CD4-positive, CD25-positive, alpha-beta regulatory T cell (primary cell): ENCODE measurements at regions not wholly inside any gene's neighbourhood (a gene's known extent, or its start where the extent isn't known, plus 50 kb on each side); places are given as distances from the start of the nearest gene placed in this dataset.

Source experiments
- ATAC-seq, 2 donors: fragments of 150-1000 bp; cut with Tn5 transposase; one replicate each; pipeline ENCODE4 v1.10.0; 2021; ENCODE audit warnings: low read depth in 2 of 2, moderate number of reproducible peaks in 2 of 2, moderate library complexity in 1 of 2
- DNase-seq, 3 donors: peaks; one replicate each; pipeline versions ENCODE4 v3.0.0 to v3.0.0-alpha.2; 2012 to 2022; ENCODE audit warnings: mixed read lengths in 1 of 3
- H3K27ac ChIP-seq: one replicate; pipeline ENCODE4 v1.7.0; 2013; ENCODE audit warnings: mild to moderate bottlenecking, low read length; ENCODE audit not compliant: insufficient read depth, poor library complexity, severe bottlenecking
- H3K27me3 ChIP-seq: one replicate; pipeline ENCODE4 v1.7.0; 2013; ENCODE audit warnings: low read length; ENCODE audit not compliant: control insufficient read depth, insufficient read depth
- H3K36me3 ChIP-seq: one replicate; pipeline ENCODE4 v1.7.0; 2013; ENCODE audit warnings: mild to moderate bottlenecking, low read length, moderate library complexity; ENCODE audit not compliant: control insufficient read depth, insufficient read depth
- H3K4me1 ChIP-seq: 2 replicates; pipeline ENCODE4 v1.7.0; 2013; ENCODE audit warnings: mild to moderate bottlenecking, low read length; ENCODE audit not compliant: insufficient read depth, control insufficient read depth, poor library complexity, severe bottlenecking
- H3K4me3 ChIP-seq: one replicate; pipeline ENCODE4 v1.7.0; 2013; ENCODE audit warnings: low read depth, mild to moderate bottlenecking, low read length, moderate library complexity
- H3K9me3 ChIP-seq, 2 experiments: 1 replicate in 1 of 2; 2 replicates in 1 of 2; pipeline ENCODE4 v1.7.0; 2013; ENCODE audit warnings: low read length in 2 of 2, mild to moderate bottlenecking in 1 of 2, moderate library complexity in 1 of 2; ENCODE audit not compliant: control insufficient read depth in 2 of 2
- H3K27ac Mint-ChIP-seq, 3 donors: one replicate each; pipeline ENCODE4 v1.8.0; 2020 to 2022; ENCODE audit warnings: mild to moderate bottlenecking in 3 of 3, mixed read lengths in 3 of 3, moderate library complexity in 2 of 3
- H3K27me3 Mint-ChIP-seq: one replicate; pipeline ENCODE4 v1.8.0; 2022; ENCODE audit warnings: mild to moderate bottlenecking, mixed read lengths
- H3K36me3 Mint-ChIP-seq: one replicate; pipeline ENCODE4 v1.8.0; 2020; ENCODE audit warnings: mixed read lengths
- H3K4me1 Mint-ChIP-seq, 4 donors: one replicate each; pipeline ENCODE4 v1.8.0; 2020 to 2022; ENCODE audit warnings: mixed read lengths in 4 of 4, mild to moderate bottlenecking in 1 of 4
- H3K4me3 Mint-ChIP-seq, 4 donors: one replicate each; pipeline ENCODE4 v1.8.0; 2020 to 2022; ENCODE audit warnings: mild to moderate bottlenecking in 4 of 4, mixed read lengths in 4 of 4, moderate library complexity in 3 of 4
- H3K9me3 Mint-ChIP-seq, 7 donors: one replicate each; pipeline ENCODE4 v1.8.0; 2020 to 2022; ENCODE audit warnings: mixed read lengths in 7 of 7, mild to moderate bottlenecking in 3 of 7, moderate library complexity in 2 of 7

GRCh38 chr2:13046557-13047165 lies 329.9 kb downstream of the TRIB2 start:
- Mint-ChIP-seq H3K36me3 (no peaks in the 10 kb centered on the region), H3K27me3 (peaks cover 31% of the 10 kb centered on the region), H3K4me3 (no peak overlapping the region), H3K4me1 (no peaks in the 10 kb centered on the region), H3K9me3 (peaks cover 0 to 6% (median 0%) of the 10 kb centered on the region in 7 donors), H3K27ac (no peak overlapping the region)
- Histone ChIP-seq H3K27me3 (peaks cover 6% of the 10 kb centered on the region), H3K4me3 (no peak overlapping the region), H3K36me3 (no peaks in the 10 kb centered on the region), H3K27ac (no peak overlapping the region), H3K9me3 (peaks cover 0 to 3% of the 10 kb centered on the region in 2 experiments), H3K4me1 (no peaks in the 10 kb centered on the region)
- ATAC-seq, result no peak
- peak in 1 of 3 donors; percentile 9 for DNase-seq

- Mint-ChIP-seq H3K4me1 (no peaks in the 10 kb centered on the region), H3K4me3 (no peak overlapping the region), H3K36me3 (no peaks in the 10 kb centered on the region), H3K27ac (no peak overlapping the region), H3K9me3 (no peaks in the 10 kb centered on the region), H3K27me3 (peaks cover 42% of the 10 kb centered on the region)
- H3K27ac ChIP-seq, result no peak overlapping the region
- no peaks in the 10 kb centered on the region for H3K4me1 ChIP-seq
- H3K4me3 ChIP-seq, result no peak overlapping the region
- ATAC-seq (no peak), DNase-seq (no peak)
- no peaks in the 10 kb centered on the region for H3K9me3 ChIP-seq
- H3K27me3 ChIP-seq, result peaks cover 7% of the 10 kb centered on the region
- H3K36me3 ChIP-seq, result no peaks in the 10 kb centered on the region
These were observed 334.0 kb downstream of the TRIB2 start for GRCh38 chr2:13050764-13051163.

GRCh38 chr2:13052547-13052946 lies 335.8 kb downstream of the TRIB2 start:
- no peaks in the 10 kb centered on the region for H3K36me3 Mint-ChIP-seq

GRCh38 chr2:13056259-13056843 lies 339.6 kb downstream of the TRIB2 start:
- H3K9me3 Mint-ChIP-seq, result no peaks in the 10 kb centered on the region
- H3K27ac Mint-ChIP-seq, result no peak overlapping the region
- no peak overlapping the region for H3K27ac ChIP-seq
- peaks cover 27% of the 10 kb centered on the region for H3K27me3 Mint-ChIP-seq
- no peaks in the 10 kb centered on the region for H3K36me3 ChIP-seq
- H3K9me3 ChIP-seq, result no peaks in the 10 kb centered on the region
- no peak overlapping the region for H3K4me3 Mint-ChIP-seq
- H3K36me3 Mint-ChIP-seq, result no peaks in the 10 kb centered on the region
- no peak overlapping the region for H3K4me3 ChIP-seq
- no peaks in the 10 kb centered on the region for H3K4me1 ChIP-seq
- ATAC-seq (no peak), DNase-seq (no peak)
- H3K27me3 ChIP-seq, result peaks cover 16% of the 10 kb centered on the region
- no peaks in the 10 kb centered on the region for H3K4me1 Mint-ChIP-seq

More at GRCh38 chr2:13052547-13052946, 335.8 kb downstream of the TRIB2 start:
- H3K27me3 ChIP-seq, result peaks cover 10% of the 10 kb centered on the region
- H3K4me3 ChIP-seq, result no peak overlapping the region
- H3K27me3 Mint-ChIP-seq, result peaks cover 33% of the 10 kb centered on the region
- no peak overlapping the region for H3K27ac ChIP-seq
- H3K36me3 ChIP-seq, result no peaks in the 10 kb centered on the region
- DNase-seq (no peak), ATAC-seq (no peak)
- no peaks in the 10 kb centered on the region for H3K9me3 ChIP-seq
- H3K27ac Mint-ChIP-seq, result no peak overlapping the region
- H3K4me1 ChIP-seq, result no peaks in the 10 kb centered on the region
- H3K4me3 Mint-ChIP-seq, result no peak overlapping the region
- H3K4me1 Mint-ChIP-seq, result no peaks in the 10 kb centered on the region
- H3K9me3 Mint-ChIP-seq, result no peaks in the 10 kb centered on the region

GRCh38 chr2:13057671-13058070 lies 340.9 kb downstream of the TRIB2 start:
- H3K9me3 Mint-ChIP-seq, result no peaks in the 10 kb centered on the region
- no peaks in the 10 kb centered on the region for H3K36me3 Mint-ChIP-seq
- Histone ChIP-seq H3K27ac (no peak overlapping the region), H3K4me1 (no peaks in the 10 kb centered on the region), H3K9me3 (no peaks in the 10 kb centered on the region), H3K4me3 (no peak overlapping the region), H3K36me3 (no peaks in the 10 kb centered on the region), H3K27me3 (peaks cover 16% of the 10 kb centered on the region)
- DNase-seq (no peak), ATAC-seq (no peak)
- H3K4me1 Mint-ChIP-seq, result no peaks in the 10 kb centered on the region
- peaks cover 23% of the 10 kb centered on the region for H3K27me3 Mint-ChIP-seq
- no peak overlapping the region for H3K4me3 Mint-ChIP-seq
- no peak overlapping the region for H3K27ac Mint-ChIP-seq

GRCh38 chr2:13066676-13067075 lies 349.9 kb downstream of the TRIB2 start:
- ATAC-seq (no peak), DNase-seq (no peak)
- Mint-ChIP-seq H3K27ac (no peak overlapping the region), H3K36me3 (no peaks in the 10 kb centered on the region), H3K4me1 (no peaks in the 10 kb centered on the region), H3K4me3 (no peak overlapping the region), H3K9me3 (peaks cover 0 to 4% (median 0%) of the 10 kb centered on the region in 7 donors), H3K27me3 (peaks cover 24% of the 10 kb centered on the region)
- no peak overlapping the region for H3K27ac ChIP-seq
- H3K4me1 ChIP-seq, result no peaks in the 10 kb centered on the region
- no peaks in the 10 kb centered on the region for H3K9me3 ChIP-seq
- H3K27me3 ChIP-seq, result peaks cover 6% of the 10 kb centered on the region
- no peaks in the 10 kb centered on the region for H3K36me3 ChIP-seq
- H3K4me3 ChIP-seq, result no peak overlapping the region

- Histone ChIP-seq H3K27me3 (peaks cover 6% of the 10 kb centered on the region), H3K9me3 (no peaks in the 10 kb centered on the region), H3K4me3 (no peak overlapping the region), H3K36me3 (no peaks in the 10 kb centered on the region), H3K27ac (no peak overlapping the region), H3K4me1 (no peaks in the 10 kb centered on the region)
- Mint-ChIP-seq H3K4me3 (no peak overlapping the region), H3K9me3 (peaks cover 0 to 4% (median 0%) of the 10 kb centered on the region in 7 donors), H3K27ac (no peak overlapping the region), H3K27me3 (peaks cover 24% of the 10 kb centered on the region), H3K4me1 (no peaks in the 10 kb centered on the region), H3K36me3 (no peaks in the 10 kb centered on the region)
- ATAC-seq (no peak), DNase-seq (no peak)
These were observed 350.8 kb downstream of the TRIB2 start for GRCh38 chr2:13067508-13067907.

GRCh38 chr2:13089971-13090370 lies 373.2 kb downstream of the TRIB2 start:
- Histone ChIP-seq H3K27ac (no peak overlapping the region), H3K4me1 (no peaks in the 10 kb centered on the region), H3K27me3 (peaks cover 2% of the 10 kb centered on the region), H3K9me3 (no peaks in the 10 kb centered on the region), H3K4me3 (no peak overlapping the region), H3K36me3 (no peaks in the 10 kb centered on the region)
- DNase-seq (no peak), ATAC-seq (no peak)
- H3K27ac Mint-ChIP-seq, result no peak overlapping the region
- H3K4me1 Mint-ChIP-seq, result no peaks in the 10 kb centered on the region
- peaks cover 0 to 3% (median 0%) of the 10 kb centered on the region in 7 donors for H3K9me3 Mint-ChIP-seq
- H3K36me3 Mint-ChIP-seq, result no peaks in the 10 kb centered on the region
- no peak overlapping the region for H3K4me3 Mint-ChIP-seq
- H3K27me3 Mint-ChIP-seq, result peaks cover 12% of the 10 kb centered on the region
